Fibroblast of pulmonary artery (primary cell): ENCODE measurements at regions not wholly inside any gene's neighbourhood (a gene's known extent, or its start where the extent isn't known, plus 50 kb on each side); places are given as distances from the start of the nearest gene placed in this dataset.
A peak's percentile ranks its signal among the peaks of the same experiment; 100 is the strongest.

Experiments
- DNase-seq: peaks from one replicate; pipeline ENCODE4 v3.0.0-alpha.2; 2010; ENCODE audit warnings: low read depth
- H3K4me3 ChIP-seq: replicated peaks from 2 replicates; pipeline ENCODE4 v1.5.1; 2011; ENCODE audit warnings: low read depth, mild to moderate bottlenecking, control low read depth, low read length, moderate library complexity
- CTCF ChIP-seq: IDR thresholded peaks from 2 replicates; pipeline ENCODE4 v1.5.1; 2011; ENCODE audit warnings: mild to moderate bottlenecking, control low read depth, low read length, inconsistent platforms; ENCODE audit errors: missing control alignments

- no peak for TF ChIP-seq CTCF
- DNase-seq = no peak
- H3K4me3 ChIP-seq = no peak overlapping the region
Measured at GRCh38 chr1:80171631-80172030, 1165.1 kb upstream of the ADGRL4 start.

- TF ChIP-seq CTCF = no peak
- H3K4me3 ChIP-seq = no peak overlapping the region
- DNase-seq = peak; percentile 55
Measured at GRCh38 chr1:80170811-80171485, 1164.4 kb upstream of the ADGRL4 start.

GRCh38 chr1:80164150-80164549 lies 1157.6 kb upstream of the ADGRL4 start:
- H3K4me3 ChIP-seq = no peak overlapping the region
- TF ChIP-seq CTCF = no peak
- no peak for DNase-seq

- H3K4me3 ChIP-seq = no peak overlapping the region
- no peak for DNase-seq
- no peak for TF ChIP-seq CTCF
Measured at GRCh38 chr1:80163686-80164085, 1157.2 kb upstream of the ADGRL4 start.

GRCh38 chr1:80158771-80159170 lies 1152.2 kb upstream of the ADGRL4 start:
- H3K4me3 ChIP-seq = no peak overlapping the region
- DNase-seq = no peak
- TF ChIP-seq CTCF = no peak

- no peak for TF ChIP-seq CTCF
- H3K4me3 ChIP-seq = no peak overlapping the region
- no peak for DNase-seq
Measured at GRCh38 chr1:80158266-80158665, 1151.7 kb upstream of the ADGRL4 start.

- TF ChIP-seq CTCF = peak; percentile 25
- H3K4me3 ChIP-seq = no peak overlapping the region
- DNase-seq = peak; percentile 22
Measured at GRCh38 chr1:80155371-80155770, 1148.8 kb upstream of the ADGRL4 start.
